GM12878 (cell line): ENCODE measurements at regions not wholly inside any gene's neighbourhood (a gene's known extent, or its start where the extent isn't known, plus 50 kb on each side); places are given as distances from the start of the nearest gene placed in this dataset.

Experiments used
- ATAC-seq: fragments of 200-7000 bp; cut with Tn5 transposase; 3 replicates; pipeline ENCODE4 v1.9.1; 2020; ENCODE audit warnings: mild to moderate bottlenecking, moderate library complexity
- BruUV-seq: library from RNA; stranded (reverse); fragments of 400-500 nt; replicated peaks from 2 replicates; lab custom pipeline; 2021; lab: Mats Ljungman, UMichigan
- CTCF ChIA-PET: fragments of 300-600 bp; sonication (Branson Sonifier 250); formaldehyde crosslinking; extraction: SDS; loops from one replicate; lab custom pipeline; 2021; ENCODE audit warnings: inconsistent platforms; lab: Yijun Ruan, JAX
- POLR2A ChIA-PET: fragments of 350-600 bp; formaldehyde crosslinking; extraction: SDS; loops from one replicate; lab custom pipeline; 2021; ENCODE audit warnings: inconsistent platforms; lab: Charles Lee
- RAD21 ChIA-PET: fragments of 300-600 bp; sonication (Branson Sonifier 250); formaldehyde crosslinking; loops from one replicate; lab custom pipeline; 2023; ENCODE audit warnings: antibody characterized with exemption; ENCODE audit not compliant: unreplicated experiment; lab: Charles Lee
- SMC1A ChIA-PET: fragments of 300-600 bp; sonication (Branson Sonifier 250); formaldehyde crosslinking; loops from one replicate; lab custom pipeline; 2023; ENCODE audit not compliant: unreplicated experiment, uncharacterized antibody; lab: Charles Lee
- DNase-seq: peaks from one replicate; pipeline ENCODE4 v3.0.0-alpha.2; 2011; ENCODE audit warnings: low read depth, low spot score
- FAIRE-seq: peaks from 3 replicates; lab custom pipeline; 2011; peaks lifted over from hg19 to GRCh38; lab: Jason Lieb, UNC
- H2AFZ ChIP-seq: 2 replicates; pipeline ENCODE4 v1.6.0; 2011; ENCODE audit warnings: low read depth, low read length, control low read depth; ENCODE audit not compliant: control insufficient read depth
- H3K27ac ChIP-seq: 2 replicates; pipeline ENCODE4 v1.5.1; 2011; ENCODE audit warnings: control low read depth; ENCODE audit not compliant: control insufficient read depth, insufficient read depth
- H3K27me3 ChIP-seq, 2 experiments: replicated peaks in 1 of 2; 2 replicates each; pipeline versions ENCODE4 v1.6.0 to v1.6.1; 2011; ENCODE audit warnings: low read length in 1 of 2; ENCODE audit not compliant: control insufficient read depth in 2 of 2, insufficient read depth in 2 of 2
- H3K36me3 ChIP-seq, 2 experiments: 2 replicates each; pipeline ENCODE4 v1.5.1; 2011; ENCODE audit warnings: low read length in 1 of 2; ENCODE audit not compliant: control insufficient read depth in 2 of 2, insufficient read depth in 2 of 2
- H3K4me1 ChIP-seq: 2 replicates; pipeline ENCODE4 v1.6.1; 2011; ENCODE audit warnings: mild to moderate bottlenecking, low read length, moderate library complexity, mixed read lengths; ENCODE audit not compliant: control insufficient read depth, insufficient read depth
- H3K4me2 ChIP-seq: 2 replicates; pipeline ENCODE4 v1.6.0; 2011; ENCODE audit warnings: control low read depth; ENCODE audit not compliant: control insufficient read depth, insufficient read depth
- H3K4me3 ChIP-seq: fragments of 200-600 bp; sonication (generic); 2 replicates; pipeline ENCODE4 v1.5.1; 2016
- H3K79me2 ChIP-seq: 2 replicates; pipeline ENCODE4 v1.6.0; 2011; ENCODE audit warnings: low read length; ENCODE audit not compliant: control insufficient read depth, insufficient read depth
- H3K9ac ChIP-seq: 2 replicates; pipeline ENCODE4 v1.8.0; 2011; ENCODE audit warnings: low read length, control low read depth, mixed read lengths; ENCODE audit not compliant: control insufficient read depth, insufficient read depth
- H3K9me3 ChIP-seq: replicated peaks from 3 replicates; pipeline ENCODE4 v1.5.1; 2011; ENCODE audit warnings: mild to moderate bottlenecking, low read length; ENCODE audit not compliant: control insufficient read depth, insufficient read depth
- H4K20me1 ChIP-seq: 2 replicates; pipeline ENCODE4 v1.6.0; 2011; ENCODE audit not compliant: control insufficient read depth, insufficient read depth
- ATF3 ChIP-seq: IDR thresholded peaks from 2 replicates; pipeline ENCODE4 v1.6.1; 2011; ENCODE audit warnings: low read depth, mild to moderate bottlenecking, low read length, moderate library complexity, borderline replicate concordance; ENCODE audit errors: extremely low read depth
- BACH1 ChIP-seq: fragments of 450-650 bp; IDR thresholded peaks from 2 replicates; pipeline ENCODE4 v1.6.1; 2017; ENCODE audit warnings: mild to moderate bottlenecking, borderline replicate concordance
- CHD2 ChIP-seq: IDR thresholded peaks from 2 replicates; pipeline ENCODE4 v1.6.1; 2011; ENCODE audit warnings: low read depth, low read length, improper control_type of control experiment, borderline replicate concordance
- E2F4 ChIP-seq: IDR thresholded peaks from 2 replicates; pipeline ENCODE4 v1.6.1; 2012; ENCODE audit warnings: low read depth, low read length, improper control_type of control experiment
- E2F8 ChIP-seq: fragments of 450-650 bp; IDR thresholded peaks from 2 replicates; pipeline ENCODE4 v1.6.1; 2018; ENCODE audit warnings: mild to moderate bottlenecking, low read depth, moderate library complexity; ENCODE audit not compliant: partially characterized antibody
- EED ChIP-seq: sonication (generic); IDR thresholded peaks from 2 replicates; pipeline ENCODE4 v1.6.1; 2016; ENCODE audit warnings: antibody characterized with exemption, low read depth
- GATAD2B ChIP-seq: fragments of 450-650 bp; conservative IDR thresholded peaks from 2 replicates; pipeline ENCODE4 v1.6.1; 2017; ENCODE audit warnings: low read depth, mild to moderate bottlenecking, moderate library complexity
- KAT2A ChIP-seq: conservative IDR thresholded peaks from 2 replicates; pipeline ENCODE4 v1.6.1; 2011; ENCODE audit warnings: low read depth, low read length; ENCODE audit not compliant: control insufficient read depth
- MAX ChIP-seq: IDR thresholded peaks from 2 replicates; pipeline ENCODE4 v1.6.1; 2012; ENCODE audit warnings: low read depth, low read length, improper control_type of control experiment
- TAF1 ChIP-seq: IDR thresholded peaks from 2 replicates; pipeline ENCODE4 v1.6.1; 2011; ENCODE audit warnings: mild to moderate bottlenecking, low read depth, low read length, borderline replicate concordance
- ZNF592 ChIP-seq: fragments of 450-650 bp; IDR thresholded peaks from 2 replicates; pipeline ENCODE4 v1.6.1; 2017; ENCODE audit warnings: mild to moderate bottlenecking, moderate library complexity
- WGBS: methylation state at CpG from one replicate; pipeline ENCODE4 v1.1.6; 2016; ENCODE audit warnings: low lambda C conversion rate; ENCODE audit not compliant: insufficient replicate concordance, insufficient coverage; ENCODE audit errors: missing lambda C conversion rate; 5-methylcytosine and 5-hydroxymethylcytosine counted together
- in situ Hi-C: fragments of 300-500 bp; cut with MboI; formaldehyde crosslinking; loops from 9 replicates; pipeline ENCODE4 v1.14.3; 2018; ENCODE audit warnings: mixed read lengths
- intact Hi-C: fragments of 100-400 bp; cut with micrococcal nuclease; formaldehyde crosslinking; loops from one replicate; pipeline ENCODE4 v1.14.2; 2022; ENCODE audit not compliant: unreplicated experiment

- TF ChIP-seq ZNF592, result no peak
These were observed 910.8 kb downstream of the C6orf118 start (continued) for GRCh38 chr6:164398647-164399046.

- ATAC-seq (peak; percentile 86), DNase-seq (no peak), FAIRE-seq (no peak)
- no peak overlapping the region for H3K9ac ChIP-seq
- WGBS, result 42% methylated on average over 9 of the region's 9 CpGs
- ChIA-PET RAD21 (no interaction called here), POLR2A (no interaction called here), CTCF (interaction anchor here (0.9 kb wide), 1 partner anchor 25 kb away, joined by 3 read pairs; no protein-coding TSS in a partner anchor), SMC1A (no interaction called here)
- H3K36me3 ChIP-seq, result no peaks in the 10 kb centered on the region
- no peak overlapping the region; the same call in 1 of the 2 replicates for H3K27ac ChIP-seq
- in situ Hi-C loops, result no loop called here
- intact Hi-C loops, result loop anchor here (5.0 kb wide), 1 partner anchor 111 kb away; no protein-coding TSS in a partner anchor
- H4K20me1 ChIP-seq, result no peaks in the 10 kb centered on the region
- no peaks in the 10 kb centered on the region for H3K27me3 ChIP-seq
- no peaks in the 10 kb centered on the region; the same call in 2 of the 3 replicates for H3K9me3 ChIP-seq
- no peaks in the 10 kb centered on the region for H3K4me1 ChIP-seq
- BruUV-seq, result no TSS peak
- H3K4me2 ChIP-seq, result peak overlapping the region; percentile 30; the same call in 1 of the 2 replicates
- no peak overlapping the region for H3K4me3 ChIP-seq
- peak overlapping the region; percentile 66 for H2AFZ ChIP-seq
- H3K79me2 ChIP-seq, result no peaks in the 10 kb centered on the region
- TF ChIP-seq ATF3 (no peak), TAF1 (no peak), GATAD2B (no peak), E2F4 (no peak), CHD2 (no peak), E2F8 (no peak), BACH1 (no peak), EED (no peak), MAX (no peak), KAT2A (no peak)
These were observed 913.0 kb downstream of the C6orf118 start for GRCh38 chr6:164396071-164397047.
